Neural cell (in vitro differentiated cells): ENCODE measurements at regions not wholly inside any gene's neighbourhood (a gene's known extent, or its start where the extent isn't known, plus 50 kb on each side); places are given as distances from the start of the nearest gene placed in this dataset.

Experiments
- EP300 ChIP-seq: fragments of 450-650 bp; conservative IDR thresholded peaks from 2 replicates; pipeline ENCODE4 v1.6.1; 2014; ENCODE audit warnings: antibody characterized with exemption, mild to moderate bottlenecking, moderate library complexity; ENCODE audit not compliant: poor library complexity, severe bottlenecking
- EZH2 ChIP-seq: fragments of 200-600, 300-800 bp; shearing (Covaris generic), sonication (generic); IDR thresholded peaks from 2 replicates; pipeline ENCODE4 v1.6.1; 2014; ENCODE audit warnings: antibody characterized with exemption, low read length, borderline replicate concordance, mild to moderate bottlenecking; ENCODE audit not compliant: insufficient read depth, poor library complexity, severe bottlenecking
- MXI1 ChIP-seq: fragments of 450-650 bp; conservative IDR thresholded peaks from 2 replicates; pipeline ENCODE4 v1.6.1; 2014; ENCODE audit warnings: antibody characterized with exemption, mild to moderate bottlenecking; ENCODE audit not compliant: poor library complexity, severe bottlenecking
- POLR2AphosphoS5 ChIP-seq: IDR thresholded peaks from 2 replicates; pipeline ENCODE4 v1.6.1; 2012
- RAD21 ChIP-seq: fragments of 450-650 bp; conservative IDR thresholded peaks from 2 replicates; pipeline ENCODE4 v1.6.1; 2014; ENCODE audit warnings: antibody characterized with exemption, mild to moderate bottlenecking, moderate library complexity
- SMC3 ChIP-seq: fragments of 450-650 bp; conservative IDR thresholded peaks from 2 replicates; pipeline ENCODE4 v1.6.1; 2014; ENCODE audit warnings: antibody characterized with exemption, mild to moderate bottlenecking, moderate library complexity; ENCODE audit not compliant: poor library complexity
- TAF1 ChIP-seq: IDR thresholded peaks from 2 replicates; pipeline ENCODE4 v1.6.1; 2012; ENCODE audit warnings: low read depth
- TF ChIP-seq, protein P1 (sequence below): fragments of 450-650 bp; IDR thresholded peaks from 2 replicates; pipeline ENCODE4 v1.5.1; 2014; ENCODE audit warnings: antibody characterized with exemption, mild to moderate bottlenecking, moderate library complexity; ENCODE audit not compliant: poor library complexity, severe bottlenecking
- TF ChIP-seq, protein P2 (sequence below): IDR thresholded peaks from 2 replicates; pipeline ENCODE4 v1.6.1; 2012; ENCODE audit warnings: borderline replicate concordance

DNA sequence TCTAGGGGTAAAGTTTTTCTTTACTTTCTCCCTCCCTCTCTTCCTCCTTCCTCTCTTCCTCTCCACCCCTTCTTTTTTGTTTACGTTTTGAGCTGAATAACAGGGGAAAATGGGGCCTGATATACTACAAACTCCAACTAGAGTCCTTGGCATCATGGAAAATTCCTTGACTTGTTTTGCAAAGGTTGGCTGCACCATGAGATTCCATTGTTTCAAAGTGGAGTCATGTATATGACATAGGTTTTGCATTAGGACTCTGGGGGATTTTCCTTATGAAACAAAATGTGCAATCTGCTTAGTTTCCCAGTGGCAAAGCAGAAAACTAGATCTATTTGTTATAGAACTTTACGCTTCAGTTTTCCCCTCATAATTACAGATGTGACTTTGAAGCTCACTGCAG, 233.5 kb upstream of the PGRMC2 start:
- TF ChIP-seq POLR2AphosphoS5 (no peak), EZH2 (no peak), TAF1 (no peak), EP300 (no peak), RAD21 (no peak), MXI1 (no peak), SMC3 (no peak)
- TF ChIP-seq, protein P1, sequence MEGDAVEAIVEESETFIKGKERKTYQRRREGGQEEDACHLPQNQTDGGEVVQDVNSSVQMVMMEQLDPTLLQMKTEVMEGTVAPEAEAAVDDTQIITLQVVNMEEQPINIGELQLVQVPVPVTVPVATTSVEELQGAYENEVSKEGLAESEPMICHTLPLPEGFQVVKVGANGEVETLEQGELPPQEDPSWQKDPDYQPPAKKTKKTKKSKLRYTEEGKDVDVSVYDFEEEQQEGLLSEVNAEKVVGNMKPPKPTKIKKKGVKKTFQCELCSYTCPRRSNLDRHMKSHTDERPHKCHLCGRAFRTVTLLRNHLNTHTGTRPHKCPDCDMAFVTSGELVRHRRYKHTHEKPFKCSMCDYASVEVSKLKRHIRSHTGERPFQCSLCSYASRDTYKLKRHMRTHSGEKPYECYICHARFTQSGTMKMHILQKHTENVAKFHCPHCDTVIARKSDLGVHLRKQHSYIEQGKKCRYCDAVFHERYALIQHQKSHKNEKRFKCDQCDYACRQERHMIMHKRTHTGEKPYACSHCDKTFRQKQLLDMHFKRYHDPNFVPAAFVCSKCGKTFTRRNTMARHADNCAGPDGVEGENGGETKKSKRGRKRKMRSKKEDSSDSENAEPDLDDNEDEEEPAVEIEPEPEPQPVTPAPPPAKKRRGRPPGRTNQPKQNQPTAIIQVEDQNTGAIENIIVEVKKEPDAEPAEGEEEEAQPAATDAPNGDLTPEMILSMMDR, result no peak
- TF ChIP-seq, protein P2, sequence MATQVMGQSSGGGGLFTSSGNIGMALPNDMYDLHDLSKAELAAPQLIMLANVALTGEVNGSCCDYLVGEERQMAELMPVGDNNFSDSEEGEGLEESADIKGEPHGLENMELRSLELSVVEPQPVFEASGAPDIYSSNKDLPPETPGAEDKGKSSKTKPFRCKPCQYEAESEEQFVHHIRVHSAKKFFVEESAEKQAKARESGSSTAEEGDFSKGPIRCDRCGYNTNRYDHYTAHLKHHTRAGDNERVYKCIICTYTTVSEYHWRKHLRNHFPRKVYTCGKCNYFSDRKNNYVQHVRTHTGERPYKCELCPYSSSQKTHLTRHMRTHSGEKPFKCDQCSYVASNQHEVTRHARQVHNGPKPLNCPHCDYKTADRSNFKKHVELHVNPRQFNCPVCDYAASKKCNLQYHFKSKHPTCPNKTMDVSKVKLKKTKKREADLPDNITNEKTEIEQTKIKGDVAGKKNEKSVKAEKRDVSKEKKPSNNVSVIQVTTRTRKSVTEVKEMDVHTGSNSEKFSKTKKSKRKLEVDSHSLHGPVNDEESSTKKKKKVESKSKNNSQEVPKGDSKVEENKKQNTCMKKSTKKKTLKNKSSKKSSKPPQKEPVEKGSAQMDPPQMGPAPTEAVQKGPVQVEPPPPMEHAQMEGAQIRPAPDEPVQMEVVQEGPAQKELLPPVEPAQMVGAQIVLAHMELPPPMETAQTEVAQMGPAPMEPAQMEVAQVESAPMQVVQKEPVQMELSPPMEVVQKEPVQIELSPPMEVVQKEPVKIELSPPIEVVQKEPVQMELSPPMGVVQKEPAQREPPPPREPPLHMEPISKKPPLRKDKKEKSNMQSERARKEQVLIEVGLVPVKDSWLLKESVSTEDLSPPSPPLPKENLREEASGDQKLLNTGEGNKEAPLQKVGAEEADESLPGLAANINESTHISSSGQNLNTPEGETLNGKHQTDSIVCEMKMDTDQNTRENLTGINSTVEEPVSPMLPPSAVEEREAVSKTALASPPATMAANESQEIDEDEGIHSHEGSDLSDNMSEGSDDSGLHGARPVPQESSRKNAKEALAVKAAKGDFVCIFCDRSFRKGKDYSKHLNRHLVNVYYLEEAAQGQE, result no peak
